ENCODE measurements at regions not wholly inside any gene's neighbourhood (a gene's known extent, or its start where the extent isn't known, plus 50 kb on each side); places are given as distances from the start of the nearest gene placed in this dataset.

- no peak for TF ChIP-seq POLR2AphosphoS5 (IDR thresholded peaks at IDR 0.05; ENCODE audit: low read depth, low read length)
- no peak for TF ChIP-seq TAF1 (IDR thresholded peaks at IDR 0.05; ENCODE audit: borderline replicate concordance, low read depth, low read length)
- no peak for TF ChIP-seq POLR2A (IDR thresholded peaks at IDR 0.05; ENCODE audit: low read depth, low read length)
Observed at GRCh38 chr21:14620152-14620551, 74.0 kb upstream of the SAMSN1 start.
